HG03520 (cell line): ENCODE measurements at regions not wholly inside any gene's neighbourhood (a gene's known extent, or its start where the extent isn't known, plus 50 kb on each side); places are given as distances from the start of the nearest gene placed in this dataset.

Experiments
- ATAC-seq: cut with Tn5 transposase; IDR thresholded peaks from one replicate; pipeline ENCODE4 v1.9.1; 2021; ENCODE audit warnings: mild to moderate bottlenecking, moderate library complexity; ENCODE audit not compliant: unreplicated experiment

DNA sequence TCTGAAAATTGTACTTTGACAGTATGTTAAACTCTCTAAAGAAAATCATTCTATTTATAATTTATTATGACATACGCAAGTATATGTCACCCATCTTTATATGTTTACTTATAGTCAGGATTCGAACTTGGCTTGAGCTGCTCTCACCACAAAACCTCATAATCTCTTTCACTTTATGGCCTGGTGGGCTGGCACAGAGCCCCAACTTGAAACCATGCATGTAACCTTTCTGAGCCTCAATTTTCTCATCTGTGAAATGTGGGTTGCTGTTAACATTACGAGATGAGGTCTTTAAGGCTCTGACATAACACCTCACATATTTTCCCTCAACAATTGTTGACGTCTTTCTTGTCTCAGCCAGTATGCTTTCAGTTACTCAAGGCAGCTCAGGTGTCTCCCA is 69.4 kb upstream of the PFN2 start:
- ATAC-seq, result no peak

DNA sequence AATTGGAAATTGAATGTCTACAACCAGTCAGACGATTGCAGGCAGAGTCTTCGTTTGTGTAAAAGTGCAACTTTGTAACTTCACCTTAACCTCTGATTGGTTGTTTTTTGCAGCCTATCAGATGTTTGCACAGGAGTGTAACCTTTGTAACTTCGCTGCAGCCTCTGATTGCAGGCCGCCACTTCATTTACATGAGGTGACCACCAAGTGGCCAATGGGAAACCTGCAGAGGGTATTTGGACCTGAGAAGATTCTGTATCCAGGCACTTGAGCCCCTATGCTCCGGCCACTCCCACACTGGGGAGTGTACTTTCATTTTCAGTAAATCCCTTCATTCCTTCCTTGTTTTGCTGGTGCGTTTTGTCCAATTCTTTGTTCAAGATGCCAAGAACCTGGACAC is 68.1 kb upstream of the PFN2 start:
- no peak for ATAC-seq

DNA sequence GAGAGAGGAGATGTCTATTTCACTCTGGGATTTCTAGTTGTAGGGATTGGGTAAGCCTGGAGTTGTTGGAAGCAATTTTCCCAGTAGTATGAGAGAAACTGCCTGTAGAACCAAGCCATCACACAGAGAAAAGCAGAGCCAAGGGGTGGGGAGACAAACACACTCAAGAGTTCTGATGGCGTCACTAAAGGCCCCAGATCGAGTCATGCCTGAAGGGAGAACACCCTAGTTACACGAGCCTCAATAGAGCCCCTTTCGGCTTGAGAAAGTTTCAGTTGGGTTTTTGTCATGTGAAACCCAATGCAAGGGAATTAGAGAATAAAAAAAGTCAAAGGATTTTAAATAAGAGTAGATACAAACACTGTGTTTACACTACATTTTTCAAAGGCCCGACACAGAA is 66.1 kb upstream of the PFN2 start:
- ATAC-seq, result no peak

DNA sequence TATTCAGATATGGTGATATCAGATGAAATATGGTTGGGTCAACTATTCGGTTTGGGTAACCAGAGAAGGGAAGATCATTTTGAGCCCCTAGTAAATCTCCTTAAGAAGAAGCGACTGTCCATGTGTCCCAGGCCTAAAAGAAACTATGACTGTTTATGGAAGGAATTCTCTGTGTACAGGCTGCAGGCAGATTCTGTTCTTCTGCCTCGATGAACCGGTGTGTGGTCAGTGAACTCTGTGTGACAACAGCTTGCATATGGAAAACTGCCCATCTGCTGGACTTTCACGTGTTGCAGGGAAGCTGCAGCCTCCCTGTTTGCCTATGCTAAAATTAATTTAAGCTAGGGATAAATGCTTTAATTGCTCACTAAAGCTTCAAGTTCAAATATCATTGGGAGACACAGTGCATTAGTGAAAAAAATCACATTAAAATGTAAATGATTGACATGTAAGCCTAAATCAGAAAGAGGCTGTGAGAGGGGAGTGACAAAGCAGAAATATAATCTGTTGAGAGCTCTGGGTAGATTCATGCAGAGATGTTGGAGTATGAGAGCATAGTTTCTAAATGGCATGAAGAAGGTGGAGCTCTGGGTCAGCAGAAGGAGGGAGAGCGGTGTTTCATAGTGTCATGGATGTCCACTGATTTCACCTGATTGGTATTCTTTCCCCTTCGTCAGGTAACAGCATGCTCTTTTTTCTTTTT is 65.4 kb upstream of the PFN2 start:
- no peak for ATAC-seq

DNA sequence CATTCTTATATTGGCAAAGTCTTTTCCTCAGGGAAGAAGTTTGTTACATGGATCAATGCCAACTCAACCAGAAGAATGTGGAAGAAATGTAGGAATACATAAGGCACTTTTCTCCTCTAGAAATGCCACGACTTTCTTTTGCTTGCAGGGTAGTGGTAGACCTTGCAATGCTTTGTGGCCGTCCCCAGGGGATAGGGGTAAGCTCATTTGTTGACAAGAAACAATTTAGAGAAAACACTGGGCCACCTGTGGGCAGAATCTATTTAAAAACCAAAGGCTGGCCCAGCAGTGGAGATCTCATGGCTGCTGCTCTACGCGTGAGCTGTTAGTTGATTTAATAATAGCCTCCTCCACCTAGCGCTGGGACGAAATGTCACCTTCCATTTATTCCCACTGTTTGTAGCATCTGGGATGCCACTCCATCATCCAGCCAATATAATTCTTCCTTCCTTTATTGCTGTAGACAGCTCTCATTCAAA is 64.6 kb upstream of the PFN2 start:
- no peak for ATAC-seq

DNA sequence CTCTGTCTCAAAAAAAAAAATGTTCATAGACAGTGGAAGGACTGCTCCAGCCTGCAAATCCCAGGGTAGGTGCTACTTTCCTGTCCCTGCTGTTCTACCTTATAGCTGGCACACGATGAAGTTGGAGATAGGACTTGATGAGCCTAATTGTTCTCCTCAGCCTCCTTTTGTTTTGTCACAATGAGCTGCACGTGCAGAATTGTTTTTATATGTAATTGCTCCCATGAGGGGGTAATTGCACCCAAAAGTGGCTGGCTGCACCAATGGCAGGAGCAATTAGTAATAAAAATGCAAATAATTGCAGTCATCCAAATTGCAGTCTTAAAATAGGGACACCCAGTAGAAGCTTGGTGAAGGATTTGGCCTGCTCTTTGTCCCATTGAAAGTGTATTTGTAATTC is 63.0 kb upstream of the PFN2 start:
- ATAC-seq, result no peak

DNA sequence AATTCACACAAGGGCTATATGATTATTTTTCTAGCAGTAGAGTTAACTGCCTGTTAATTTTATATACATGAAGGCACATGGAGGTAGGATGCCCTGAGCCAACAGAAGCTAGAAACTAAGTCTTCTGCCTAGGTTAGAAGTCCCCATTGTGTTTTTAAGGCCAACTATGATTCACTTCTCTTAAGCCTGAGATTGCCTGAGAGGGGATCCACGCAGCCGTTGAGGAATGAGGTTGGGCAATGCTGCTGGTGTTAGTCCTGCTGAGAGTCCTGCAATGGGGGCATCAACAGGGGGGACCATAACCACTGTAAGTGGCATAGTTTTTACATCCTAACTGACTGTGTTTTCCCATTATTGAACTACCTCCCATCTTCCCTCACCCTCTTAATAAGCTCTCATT is 60.1 kb upstream of the PFN2 start:
- ATAC-seq, result no peak

DNA sequence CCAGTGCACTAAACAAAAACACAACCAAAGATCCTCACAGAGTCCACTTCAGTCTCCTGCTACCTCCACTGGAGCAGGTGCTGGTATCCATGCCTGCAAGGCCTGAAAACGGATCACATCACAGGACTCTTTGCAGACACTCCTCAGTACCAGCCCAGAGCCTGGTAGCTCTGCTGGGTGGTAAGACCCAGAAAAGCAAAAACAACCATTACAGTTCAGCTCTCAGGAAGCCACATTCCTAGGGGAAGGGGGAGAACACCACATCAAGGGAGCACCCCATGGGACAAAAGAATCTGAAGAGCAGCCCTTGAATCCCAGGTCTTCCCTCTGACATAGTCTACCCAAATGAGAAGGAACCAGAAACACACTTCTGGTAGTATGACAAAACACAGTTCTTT is 52.5 kb upstream of the PFN2 start:
- no peak for ATAC-seq

DNA sequence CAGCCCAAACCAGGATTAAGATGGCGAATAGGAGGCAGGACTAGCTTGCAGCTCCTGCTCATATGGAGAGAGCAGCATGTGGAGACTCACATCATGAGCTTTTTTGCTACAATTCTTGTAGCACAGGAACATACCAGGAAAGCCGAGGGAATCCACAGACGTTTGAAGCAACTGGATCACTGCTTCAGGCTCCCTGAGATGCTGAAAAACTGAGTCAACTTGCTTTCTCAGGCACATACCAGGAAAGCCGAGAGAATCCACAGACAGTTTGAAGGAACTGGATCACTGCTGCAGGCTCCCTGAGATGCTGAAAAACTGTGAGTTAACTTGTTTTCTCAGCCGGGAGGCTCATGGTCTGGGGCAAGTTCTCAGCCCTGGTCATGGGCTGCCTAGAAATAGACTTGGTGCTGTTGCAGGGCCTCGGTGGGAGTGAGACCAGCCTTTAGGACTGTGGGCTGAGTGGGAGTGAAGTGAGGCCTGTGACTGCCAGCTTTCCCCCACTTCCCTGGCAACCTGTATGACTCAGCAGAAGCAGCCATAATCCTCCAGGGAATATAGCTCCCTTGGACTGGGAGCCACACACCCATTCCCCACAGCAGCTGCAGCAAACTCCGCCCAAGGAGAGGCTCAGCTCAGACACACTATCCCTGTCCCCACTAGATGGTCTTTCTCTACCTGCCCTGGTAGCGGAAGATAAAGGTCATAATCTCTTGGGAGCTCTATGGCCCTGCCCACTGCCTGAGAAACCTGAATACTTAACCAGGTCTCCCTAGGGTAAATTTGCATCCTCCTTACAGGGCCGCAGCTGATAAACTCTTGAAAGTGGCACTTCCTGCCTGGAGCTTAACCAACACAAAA is 51.9 kb upstream of the PFN2 start:
- ATAC-seq, result peak; percentile 69

DNA sequence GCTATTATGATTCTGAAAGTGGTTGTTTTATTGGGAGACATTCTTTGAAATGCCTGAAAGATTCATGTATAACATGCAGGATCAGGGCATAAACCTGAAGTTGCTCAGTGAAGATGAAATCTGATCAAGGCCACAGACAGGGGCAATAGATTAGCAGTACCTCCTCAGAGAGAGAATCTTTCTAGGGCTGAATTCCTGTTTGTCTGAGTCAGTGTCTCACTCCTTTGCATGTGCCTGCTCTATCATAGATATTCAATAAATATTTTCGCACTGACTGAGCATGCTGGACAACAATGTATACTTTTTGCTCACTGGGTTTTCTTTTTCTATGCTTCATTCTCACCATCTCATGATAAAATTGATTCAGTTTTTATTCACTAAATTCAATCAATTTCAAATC is 49.8 kb upstream of the PFN2 start:
- ATAC-seq, result no peak
